ENCODE measurements at regions not wholly inside any gene's neighbourhood (a gene's known extent, or its start where the extent isn't known, plus 50 kb on each side); places are given as distances from the start of the nearest gene placed in this dataset.
A peak's percentile ranks its signal among the peaks of the same experiment; 100 is the strongest.

- H3K9me3 ChIP-seq (ENCODE audit: low read length), result no peaks in the 10 kb centered on the region
- no peak overlapping the region for H3K27ac ChIP-seq (ENCODE audit: low read length)
- H3K36me3 ChIP-seq (ENCODE audit: low read depth, low read length), result no peaks in the 10 kb centered on the region
- DNase-seq (no peak), ATAC-seq (no peak)
- H4K20me1 ChIP-seq (ENCODE audit: low read length), result no peaks in the 10 kb centered on the region
- H3K27me3 ChIP-seq (ENCODE audit: low read length), result no peaks in the 10 kb centered on the region
- no peaks in the 10 kb centered on the region for H3K9me2 ChIP-seq (replicated peaks; ENCODE audit: low read length)
- H3F3A ChIP-seq (ENCODE audit: low read length, unreplicated experiment), result no peaks in the 10 kb centered on the region
- no peak overlapping the region for H3K4me3 ChIP-seq (ENCODE audit: low read length)
- TF ChIP-seq, protein P1, sequence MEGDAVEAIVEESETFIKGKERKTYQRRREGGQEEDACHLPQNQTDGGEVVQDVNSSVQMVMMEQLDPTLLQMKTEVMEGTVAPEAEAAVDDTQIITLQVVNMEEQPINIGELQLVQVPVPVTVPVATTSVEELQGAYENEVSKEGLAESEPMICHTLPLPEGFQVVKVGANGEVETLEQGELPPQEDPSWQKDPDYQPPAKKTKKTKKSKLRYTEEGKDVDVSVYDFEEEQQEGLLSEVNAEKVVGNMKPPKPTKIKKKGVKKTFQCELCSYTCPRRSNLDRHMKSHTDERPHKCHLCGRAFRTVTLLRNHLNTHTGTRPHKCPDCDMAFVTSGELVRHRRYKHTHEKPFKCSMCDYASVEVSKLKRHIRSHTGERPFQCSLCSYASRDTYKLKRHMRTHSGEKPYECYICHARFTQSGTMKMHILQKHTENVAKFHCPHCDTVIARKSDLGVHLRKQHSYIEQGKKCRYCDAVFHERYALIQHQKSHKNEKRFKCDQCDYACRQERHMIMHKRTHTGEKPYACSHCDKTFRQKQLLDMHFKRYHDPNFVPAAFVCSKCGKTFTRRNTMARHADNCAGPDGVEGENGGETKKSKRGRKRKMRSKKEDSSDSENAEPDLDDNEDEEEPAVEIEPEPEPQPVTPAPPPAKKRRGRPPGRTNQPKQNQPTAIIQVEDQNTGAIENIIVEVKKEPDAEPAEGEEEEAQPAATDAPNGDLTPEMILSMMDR (conservative IDR thresholded peaks at IDR 0.05; ENCODE audit: low read depth, low read length), result no peak
- TF ChIP-seq EZH2phosphoT487 (IDR thresholded peaks at IDR 0.05; ENCODE audit: borderline replicate concordance, low read length) (no peak), EZH2 (IDR thresholded peaks at IDR 0.05; ENCODE audit: low read length, unreplicated experiment) (no peak)
- no peak overlapping the region for H2AFZ ChIP-seq (ENCODE audit: low read length)
- H3K4me1 ChIP-seq (ENCODE audit: insufficient read depth, low read length), result no peaks in the 10 kb centered on the region
- no TSS peak for BruUV-seq (replicated peaks)
- H3K9ac ChIP-seq (ENCODE audit: low read length), result no peak overlapping the region
- no peaks in the 10 kb centered on the region for H3K79me2 ChIP-seq (ENCODE audit: low read length)
- POLR2A ChIA-PET (ENCODE audit: unreplicated experiment), result no interaction called here
- no peak overlapping the region for H3K4me2 ChIP-seq (ENCODE audit: low read length)
- CTCF ChIA-PET, result no interaction called here
- intact Hi-C loops (cut with micrococcal nuclease), result no loop called here
Measured at GRCh38 chr2:34909992-34910705, 1311.0 kb upstream of the FAM98A start.

DNA sequence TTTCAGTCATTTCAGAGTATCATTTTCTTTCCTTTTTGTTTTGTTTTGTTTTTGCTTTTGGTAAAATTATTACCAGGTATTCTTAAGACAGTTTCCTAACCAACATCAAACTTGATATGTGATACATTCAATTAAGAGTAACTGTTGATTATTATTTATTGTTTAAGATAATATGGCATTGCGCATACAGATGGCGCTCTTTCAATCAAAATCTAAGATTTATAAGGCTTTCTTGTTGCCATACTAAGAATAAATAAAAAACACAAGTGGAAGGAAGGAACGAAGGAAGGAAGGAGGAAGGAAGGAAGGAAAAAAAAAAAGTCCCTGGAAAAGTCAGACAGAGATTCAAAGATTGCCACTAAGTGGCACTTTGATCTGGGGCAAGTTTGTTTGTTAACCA is 1308.7 kb upstream of the FAM98A start:
- H4K20me1 ChIP-seq (ENCODE audit: low read length), result no peaks in the 10 kb centered on the region
- ChIA-PET POLR2A (ENCODE audit: unreplicated experiment) (no interaction called here), CTCF (no interaction called here)
- no peaks in the 10 kb centered on the region for H3K27me3 ChIP-seq (ENCODE audit: low read length)
- H3K9me3 ChIP-seq (ENCODE audit: low read length), result no peaks in the 10 kb centered on the region
- H3K27ac ChIP-seq (ENCODE audit: low read length), result no peak overlapping the region
- intact Hi-C loops (cut with micrococcal nuclease), result no loop called here
- ATAC-seq (no peak), DNase-seq (no peak)
- no peaks in the 10 kb centered on the region for H3K9me2 ChIP-seq (replicated peaks; ENCODE audit: low read length)
- TF ChIP-seq, protein P1 (conservative IDR thresholded peaks at IDR 0.05; ENCODE audit: low read depth, low read length), result peak; percentile 38; the same call in 1 of the 2 replicates
- no peak for TF ChIP-seq EZH2phosphoT487 (IDR thresholded peaks at IDR 0.05; ENCODE audit: borderline replicate concordance, low read length)
- no peaks in the 10 kb centered on the region for H3K79me2 ChIP-seq (ENCODE audit: low read length)
- no peaks in the 10 kb centered on the region for H3K4me1 ChIP-seq (ENCODE audit: insufficient read depth, low read length)
- no peak overlapping the region for H3K9ac ChIP-seq (ENCODE audit: low read length)
- no peak overlapping the region for H3K4me3 ChIP-seq (ENCODE audit: low read length)
- H2AFZ ChIP-seq (ENCODE audit: low read length), result no peak overlapping the region
- no peaks in the 10 kb centered on the region for H3F3A ChIP-seq (ENCODE audit: low read length, unreplicated experiment)
- BruUV-seq (replicated peaks), result no TSS peak
- no peaks in the 10 kb centered on the region for H3K36me3 ChIP-seq (ENCODE audit: low read depth, low read length)
- no peak overlapping the region for H3K4me2 ChIP-seq (ENCODE audit: low read length)

DNA sequence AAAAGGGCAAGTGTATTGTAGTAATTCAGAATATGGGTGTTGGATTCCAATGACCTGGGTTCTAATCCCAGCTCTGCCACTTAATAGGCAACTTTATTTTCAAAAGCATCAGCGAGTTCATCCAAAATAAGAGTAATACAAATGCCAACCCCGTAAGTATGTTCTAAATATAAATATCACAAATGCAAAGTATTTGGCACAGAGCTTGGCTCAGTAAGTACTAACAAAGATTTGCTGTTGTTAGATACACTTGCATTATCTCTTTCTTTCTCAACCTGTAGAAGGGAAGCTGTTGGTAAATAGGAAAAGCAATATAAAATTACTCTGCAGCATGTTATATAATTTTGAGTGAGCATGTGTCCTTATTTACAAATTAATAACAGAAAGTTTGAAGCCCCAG is 1302.6 kb upstream of the FAM98A start:
- Histone ChIP-seq H3K9me3 (ENCODE audit: low read length) (no peaks in the 10 kb centered on the region), H3K79me2 (ENCODE audit: low read length) (no peaks in the 10 kb centered on the region), H3K4me1 (ENCODE audit: insufficient read depth, low read length) (no peaks in the 10 kb centered on the region), H3F3A (ENCODE audit: low read length, unreplicated experiment) (no peaks in the 10 kb centered on the region), H3K27ac (ENCODE audit: low read length) (no peak overlapping the region), H3K36me3 (ENCODE audit: low read depth, low read length) (no peaks in the 10 kb centered on the region), H3K4me2 (ENCODE audit: low read length) (no peak overlapping the region), H3K27me3 (ENCODE audit: low read length) (no peaks in the 10 kb centered on the region), H4K20me1 (ENCODE audit: low read length) (no peaks in the 10 kb centered on the region), H3K4me3 (ENCODE audit: low read length) (no peak overlapping the region), H3K9me2 (replicated peaks; ENCODE audit: low read length) (no peaks in the 10 kb centered on the region), H3K9ac (ENCODE audit: low read length) (no peak overlapping the region), H2AFZ (ENCODE audit: low read length) (no peak overlapping the region)
- POLR2A ChIA-PET (ENCODE audit: unreplicated experiment), result no interaction called here
- no peak for DNase-seq
- intact Hi-C loops (cut with micrococcal nuclease), result no loop called here
- no TSS peak for BruUV-seq (replicated peaks)
- TF ChIP-seq EZH2 (IDR thresholded peaks at IDR 0.05; ENCODE audit: low read length, unreplicated experiment) (no peak), EZH2phosphoT487 (IDR thresholded peaks at IDR 0.05; ENCODE audit: borderline replicate concordance, low read length) (no peak)
- TF ChIP-seq, protein P1 (conservative IDR thresholded peaks at IDR 0.05; ENCODE audit: low read depth, low read length), result no peak
- CTCF ChIA-PET, result no interaction called here
- no peak for ATAC-seq
